Panc1 (cell line): ENCODE measurements at regions not wholly inside any gene's neighbourhood (a gene's known extent, or its start where the extent isn't known, plus 50 kb on each side); places are given as distances from the start of the nearest gene placed in this dataset.

Experiments used
- ATAC-seq: fragments of 200-7000 bp; cut with Tn5 transposase; 2 replicates; pipeline ENCODE4 v1.9.1; 2020; ENCODE audit warnings: mild to moderate bottlenecking, moderate library complexity
- BruUV-seq: library from RNA; stranded (reverse); fragments of 400-500 nt; replicated peaks from 2 replicates; lab custom pipeline; 2021; lab: Mats Ljungman, UMichigan
- CTCF ChIA-PET: fragments of 300-600 bp; sonication (Branson Sonifier 250); formaldehyde crosslinking; loops from one replicate; lab custom pipeline; 2022; ENCODE audit warnings: antibody characterized with exemption; lab: Charles Lee
- POLR2A ChIA-PET: fragments of 300-600 bp; sonication (Branson Sonifier 250); formaldehyde crosslinking; loops from one replicate; lab custom pipeline; 2022; ENCODE audit warnings: antibody characterized with exemption; lab: Charles Lee
- DNase-seq: peaks from one replicate; pipeline ENCODE4 v3.0.0-alpha.2; 2010; ENCODE audit warnings: low read depth, low spot score
- H3K27ac ChIP-seq: 2 replicates; pipeline ENCODE4 v1.5.1; 2011; ENCODE audit warnings: mild to moderate bottlenecking, low read length, inconsistent platforms
- H3K27me3 ChIP-seq: fragments of 200-500 bp; sonication (Bioruptor generic); 2 replicates; pipeline ENCODE4 v1.6.0; 2014; ENCODE audit warnings: low read length, inconsistent platforms; ENCODE audit not compliant: control insufficient read depth, insufficient read depth
- H3K36me3 ChIP-seq: fragments of 200-500 bp; sonication (Bioruptor generic); 2 replicates; pipeline ENCODE4 v1.5.1; 2014; ENCODE audit warnings: inconsistent platforms, mild to moderate bottlenecking, low read length, moderate library complexity; ENCODE audit not compliant: control insufficient read depth, insufficient read depth
- H3K4me1 ChIP-seq: 2 replicates; pipeline ENCODE4 v1.5.1; 2011; ENCODE audit warnings: inconsistent platforms, mild to moderate bottlenecking, low read length, moderate library complexity; ENCODE audit not compliant: control insufficient read depth, insufficient read depth
- H3K4me3 ChIP-seq, 2 experiments: 2 replicates each; pipeline ENCODE4 v1.5.1; 2011 to 2012; ENCODE audit warnings: low read depth in 2 of 2, low read length in 2 of 2, mild to moderate bottlenecking in 2 of 2, inconsistent platforms in 1 of 2, moderate library complexity in 1 of 2
- H3K9me3 ChIP-seq: fragments of 200-500 bp; sonication (Bioruptor generic); 2 replicates; pipeline ENCODE4 v1.5.1; 2014; ENCODE audit warnings: low read depth, mild to moderate bottlenecking, inconsistent platforms, low read length, moderate library complexity; ENCODE audit not compliant: control insufficient read depth, insufficient read depth
- POLR2AphosphoS5 ChIP-seq: IDR thresholded peaks from 2 replicates; pipeline ENCODE4 v1.6.1; 2012; ENCODE audit warnings: mild to moderate bottlenecking, low read depth, low read length, moderate library complexity
- REST ChIP-seq, 2 experiments: IDR thresholded peaks; 2 replicates each; pipeline ENCODE4 v1.6.1; 2011 to 2012; ENCODE audit warnings: low read depth in 2 of 2, control low read depth in 1 of 2, low read length in 1 of 2, mild to moderate bottlenecking in 1 of 2, moderate library complexity in 1 of 2; ENCODE audit not compliant: insufficient read depth in 1 of 2
- SIN3A ChIP-seq: IDR thresholded peaks from 2 replicates; pipeline ENCODE4 v1.6.1; 2012; ENCODE audit warnings: low read depth, mild to moderate bottlenecking, low read length, moderate library complexity, borderline replicate concordance; ENCODE audit not compliant: insufficient read depth
- TCF7L2 ChIP-seq: IDR thresholded peaks from 2 replicates; pipeline ENCODE4 v1.6.1; 2011; ENCODE audit warnings: mild to moderate bottlenecking, low read depth, low read length, inconsistent platforms
- in situ Hi-C: cut with HindIII; loops from 2 replicates; pipeline ENCODE4 v1.10.0; 2016; ENCODE audit warnings: low sequenced_read_pairs, low pct_unique_long_range_greater_than_20kb
- intact Hi-C: fragments of 100-400 bp; cut with micrococcal nuclease; formaldehyde crosslinking; loops from one replicate; pipeline ENCODE4 v1.10.0; 2022; ENCODE audit not compliant: unreplicated experiment
- TF ChIP-seq, protein P1 (sequence below): fragments of 450-650 bp; IDR thresholded peaks from 2 replicates; pipeline ENCODE4 v1.5.1; 2017; ENCODE audit warnings: mild to moderate bottlenecking

DNA sequence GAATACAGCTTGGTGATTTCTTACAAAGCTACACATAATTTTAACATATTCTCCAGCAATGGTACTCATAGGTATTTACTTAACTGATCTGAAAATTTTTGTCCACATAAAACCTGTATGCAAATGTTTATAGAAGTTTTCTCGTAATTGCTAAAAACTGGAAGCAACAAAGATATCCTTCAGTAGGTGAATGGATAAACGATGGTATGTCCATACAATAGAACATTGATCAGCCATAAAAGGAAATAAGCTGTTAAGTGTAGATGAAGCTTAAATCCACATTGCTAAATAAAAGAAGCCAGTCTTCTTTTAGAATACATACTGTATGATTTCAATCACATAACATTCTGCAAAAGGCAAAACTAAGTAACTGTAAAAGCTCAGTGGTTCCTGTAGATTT lies 224.8 kb upstream of the DPYD start:
- no peaks in the 10 kb centered on the region for H3K27me3 ChIP-seq
- H3K4me3 ChIP-seq = no peak overlapping the region
- no peaks in the 10 kb centered on the region for H3K4me1 ChIP-seq
- H3K9me3 ChIP-seq = no peaks in the 10 kb centered on the region
- DNase-seq = no peak
- intact Hi-C loops = no loop called here
- ChIA-PET CTCF (no interaction called here), POLR2A (no interaction called here)
- no peaks in the 10 kb centered on the region for H3K36me3 ChIP-seq
- ATAC-seq = no peak
- BruUV-seq = no TSS peak
- TF ChIP-seq POLR2AphosphoS5 (no peak), SIN3A (no peak), REST (IDR thresholded peaks at IDR 0.05; ENCODE audit: insufficient read depth in 1 of 2, low read depth in 2 of 2, low read length in 1 of 2) (no peak), TCF7L2 (no peak)
- TF ChIP-seq, protein P1, sequence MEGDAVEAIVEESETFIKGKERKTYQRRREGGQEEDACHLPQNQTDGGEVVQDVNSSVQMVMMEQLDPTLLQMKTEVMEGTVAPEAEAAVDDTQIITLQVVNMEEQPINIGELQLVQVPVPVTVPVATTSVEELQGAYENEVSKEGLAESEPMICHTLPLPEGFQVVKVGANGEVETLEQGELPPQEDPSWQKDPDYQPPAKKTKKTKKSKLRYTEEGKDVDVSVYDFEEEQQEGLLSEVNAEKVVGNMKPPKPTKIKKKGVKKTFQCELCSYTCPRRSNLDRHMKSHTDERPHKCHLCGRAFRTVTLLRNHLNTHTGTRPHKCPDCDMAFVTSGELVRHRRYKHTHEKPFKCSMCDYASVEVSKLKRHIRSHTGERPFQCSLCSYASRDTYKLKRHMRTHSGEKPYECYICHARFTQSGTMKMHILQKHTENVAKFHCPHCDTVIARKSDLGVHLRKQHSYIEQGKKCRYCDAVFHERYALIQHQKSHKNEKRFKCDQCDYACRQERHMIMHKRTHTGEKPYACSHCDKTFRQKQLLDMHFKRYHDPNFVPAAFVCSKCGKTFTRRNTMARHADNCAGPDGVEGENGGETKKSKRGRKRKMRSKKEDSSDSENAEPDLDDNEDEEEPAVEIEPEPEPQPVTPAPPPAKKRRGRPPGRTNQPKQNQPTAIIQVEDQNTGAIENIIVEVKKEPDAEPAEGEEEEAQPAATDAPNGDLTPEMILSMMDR = no peak
- no peak overlapping the region for H3K27ac ChIP-seq
- in situ Hi-C loops = no loop called here

DNA sequence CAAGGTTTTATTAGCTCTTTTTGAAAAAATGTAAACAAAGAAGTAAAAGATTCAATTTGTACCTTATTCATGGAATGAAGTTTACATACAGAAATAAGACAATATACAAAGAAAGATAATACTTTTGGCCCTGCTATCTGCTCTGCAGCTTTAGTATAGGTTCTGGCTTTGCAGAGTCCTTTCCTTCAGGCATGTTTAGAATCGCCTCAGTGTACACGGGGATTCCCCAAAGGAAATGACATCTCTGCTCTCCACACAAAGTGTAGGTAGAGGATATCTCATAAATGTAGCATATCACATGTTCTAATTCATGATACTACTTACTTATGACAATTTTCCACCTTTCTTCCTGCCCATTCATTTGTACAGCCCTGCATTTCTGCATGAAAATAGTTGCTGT lies 222.6 kb upstream of the DPYD start:
- TF ChIP-seq, protein P1 = no peak
- TF ChIP-seq SIN3A (no peak), POLR2AphosphoS5 (no peak), REST (IDR thresholded peaks at IDR 0.05; ENCODE audit: insufficient read depth in 1 of 2, low read depth in 2 of 2, low read length in 1 of 2) (no peak), TCF7L2 (no peak)
- Histone ChIP-seq H3K27me3 (no peaks in the 10 kb centered on the region), H3K27ac (no peak overlapping the region), H3K4me3 (no peak overlapping the region), H3K9me3 (no peaks in the 10 kb centered on the region), H3K4me1 (no peaks in the 10 kb centered on the region), H3K36me3 (no peaks in the 10 kb centered on the region)
- in situ Hi-C loops = no loop called here
- ChIA-PET CTCF (no interaction called here), POLR2A (no interaction called here)
- no TSS peak for BruUV-seq
- ATAC-seq (no peak), DNase-seq (no peak)
- intact Hi-C loops = no loop called here
